GM21526 (cell line): ENCODE measurements at regions not wholly inside any gene's neighbourhood (a gene's known extent, or its start where the extent isn't known, plus 50 kb on each side); places are given as distances from the start of the nearest gene placed in this dataset.

Experiments used
- ATAC-seq: cut with Tn5 transposase; IDR thresholded peaks from one replicate; pipeline ENCODE4 v1.9.1; 2021; ENCODE audit warnings: moderate library complexity; ENCODE audit not compliant: unreplicated experiment, low FRiP score

DNA sequence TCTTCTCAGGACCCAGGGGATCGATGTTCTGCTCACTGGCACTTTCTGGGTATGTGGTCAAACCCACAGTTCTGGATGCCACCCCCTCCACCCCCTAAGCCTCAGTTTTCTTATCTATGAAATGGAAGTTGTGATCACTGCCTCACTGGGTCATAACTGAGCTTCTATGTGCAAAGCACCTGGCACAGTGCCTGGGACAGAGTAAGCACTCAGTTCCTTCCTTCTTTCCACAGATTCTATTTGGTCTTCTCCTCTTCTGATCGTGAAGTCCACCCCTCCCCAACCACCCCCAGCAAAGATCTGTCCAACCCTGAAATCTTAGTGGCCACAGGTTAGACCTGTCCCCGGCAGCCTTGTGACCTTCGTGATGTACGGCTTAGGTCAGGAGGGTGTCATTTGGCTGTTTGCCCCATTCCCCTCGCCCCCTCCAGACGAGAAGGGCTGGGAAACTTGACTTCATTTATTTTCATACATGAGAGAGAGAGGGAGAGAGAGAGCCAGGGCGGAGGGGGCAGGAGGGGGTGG is 181.4 kb downstream of the FGF18 start:
- no peak for ATAC-seq

- ATAC-seq = no peak
These were observed 181.9 kb downstream of the FGF18 start for GRCh38 chr5:171601266-171601881.

DNA sequence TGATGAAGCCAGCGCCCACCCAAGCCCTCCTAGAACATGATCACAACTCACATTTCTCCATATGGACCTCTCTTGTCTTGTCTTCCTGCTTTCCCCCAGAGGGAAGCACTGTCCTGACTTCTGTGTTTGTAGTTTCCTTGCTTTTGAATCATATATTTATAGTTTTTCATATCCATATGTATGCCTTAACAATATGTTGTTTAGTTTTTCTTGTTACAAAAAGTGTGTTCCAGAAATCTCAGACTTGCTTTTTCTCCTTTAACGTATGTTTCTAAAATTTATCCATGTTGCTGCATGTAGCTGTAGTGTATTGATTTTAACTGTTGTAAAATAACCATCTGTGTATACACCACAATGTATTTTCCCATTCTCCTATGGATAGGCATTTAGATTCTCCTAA is 182.0 kb upstream of the SMIM23 start:
- no peak for ATAC-seq

GRCh38 chr5:171604195-171604594 is 181.4 kb upstream of the SMIM23 start:
- no peak for ATAC-seq

GRCh38 chr5:171606414-171607024 is 179.1 kb upstream of the SMIM23 start:
- ATAC-seq = no peak

GRCh38 chr5:171607863-171608262 is 177.8 kb upstream of the SMIM23 start:
- ATAC-seq = no peak

- no peak for ATAC-seq
These were observed 175.7 kb upstream of the SMIM23 start for GRCh38 chr5:171609806-171610452.

GRCh38 chr5:171610686-171611085 is 174.9 kb upstream of the SMIM23 start:
- no peak for ATAC-seq

- ATAC-seq = no peak
These were observed 172.9 kb upstream of the SMIM23 start for GRCh38 chr5:171612749-171613148.

DNA sequence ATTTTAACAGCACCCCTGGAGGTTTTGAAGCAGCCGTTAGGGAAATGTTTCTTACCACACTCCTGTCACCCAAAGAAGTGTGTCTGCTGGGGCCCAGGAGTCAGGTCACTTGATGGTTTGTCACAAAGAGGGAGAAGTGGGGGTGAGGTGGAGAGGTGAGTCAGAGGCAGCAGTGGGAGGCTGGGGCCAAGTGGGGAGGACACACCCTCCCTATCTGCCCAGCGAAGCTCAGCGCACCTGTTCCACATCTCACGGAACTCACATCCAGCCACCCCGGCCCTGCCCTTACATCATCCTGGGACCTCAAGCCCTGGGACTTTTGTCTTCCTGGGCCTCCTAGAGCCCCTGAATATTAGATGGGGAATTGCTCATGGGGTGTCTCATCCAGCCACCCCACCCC is 171.1 kb upstream of the SMIM23 start:
- no peak for ATAC-seq

DNA sequence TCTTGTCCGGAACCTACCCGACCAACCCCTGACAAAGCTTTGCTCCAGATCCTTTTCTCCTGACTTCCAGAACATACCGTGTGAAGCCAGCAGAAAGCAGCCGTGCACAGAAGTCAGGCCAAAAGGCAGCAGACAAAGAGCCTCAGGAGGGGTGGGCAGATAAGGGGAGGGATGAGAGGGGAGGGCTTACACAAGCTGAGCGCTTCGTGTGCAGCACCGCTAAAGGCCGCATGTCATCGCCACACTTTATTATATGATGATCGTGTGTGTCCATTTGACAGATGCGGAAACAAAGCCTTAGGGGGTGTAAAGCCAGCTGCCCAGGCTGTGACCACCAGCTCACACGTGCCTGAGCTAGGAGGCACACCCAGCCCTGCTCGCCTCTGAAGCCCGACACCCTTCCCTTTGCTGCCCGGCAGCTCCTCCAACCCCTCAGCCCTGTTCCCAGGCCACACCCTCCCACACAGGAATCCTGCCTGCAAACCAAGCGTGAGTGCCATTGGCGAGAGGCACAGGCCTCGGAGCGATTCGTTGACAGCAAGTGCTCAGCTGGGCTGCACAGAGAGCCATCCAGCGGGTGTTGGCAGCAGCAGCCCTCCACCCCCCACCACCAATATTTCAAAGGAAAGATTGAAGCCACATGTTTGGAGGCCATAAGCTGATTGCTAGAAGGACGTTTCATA is 170.5 kb upstream of the SMIM23 start:
- no peak for ATAC-seq

DNA sequence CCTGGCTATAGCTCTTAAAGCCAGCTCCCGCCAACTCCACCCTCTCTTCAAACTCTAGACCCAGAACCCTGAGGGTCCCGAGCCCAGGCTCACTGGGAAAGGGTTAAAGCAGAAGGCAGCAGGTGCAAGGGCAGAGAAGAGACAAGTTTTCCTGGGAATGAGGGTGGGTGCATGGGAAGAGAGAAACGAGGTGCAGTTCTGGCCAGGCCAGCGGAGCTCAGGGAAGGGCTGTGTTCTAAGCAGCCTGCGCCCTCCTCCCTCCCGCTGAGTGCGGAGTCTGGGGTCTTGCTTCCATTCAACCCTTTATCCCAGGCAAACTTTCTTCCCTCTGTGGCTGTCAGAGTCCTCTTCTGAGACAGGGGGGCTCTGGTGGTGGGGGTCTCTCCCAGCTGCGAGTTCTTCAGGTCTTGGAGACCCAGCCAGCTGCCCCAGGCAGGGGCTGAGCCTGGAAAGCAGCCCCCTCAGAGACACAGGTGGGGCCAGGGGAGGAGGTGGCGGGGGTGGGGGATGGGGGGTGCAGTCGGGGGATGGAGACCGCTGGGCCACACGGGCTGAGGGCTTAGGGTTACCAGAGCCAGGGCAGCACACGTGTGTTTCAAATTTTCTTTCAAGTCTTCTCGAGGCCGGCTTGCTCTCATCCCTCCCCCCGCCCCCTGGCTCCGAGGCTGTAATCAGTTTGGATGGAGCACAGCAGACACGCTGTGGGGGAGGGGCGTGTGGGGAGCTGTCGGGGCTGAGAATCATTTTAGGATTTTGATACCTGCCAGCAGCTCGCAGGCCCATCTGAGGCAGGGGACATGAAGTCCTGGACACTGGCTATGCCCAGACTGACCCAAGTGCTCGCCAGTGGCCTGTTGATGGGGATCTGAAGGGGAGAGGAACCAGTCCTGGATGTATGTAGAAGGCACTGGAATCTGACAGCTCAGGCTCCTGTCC is 169.6 kb upstream of the SMIM23 start:
- no peak for ATAC-seq

- no peak for ATAC-seq
These were observed 168.4 kb upstream of the SMIM23 start for GRCh38 chr5:171617266-171617665.

DNA sequence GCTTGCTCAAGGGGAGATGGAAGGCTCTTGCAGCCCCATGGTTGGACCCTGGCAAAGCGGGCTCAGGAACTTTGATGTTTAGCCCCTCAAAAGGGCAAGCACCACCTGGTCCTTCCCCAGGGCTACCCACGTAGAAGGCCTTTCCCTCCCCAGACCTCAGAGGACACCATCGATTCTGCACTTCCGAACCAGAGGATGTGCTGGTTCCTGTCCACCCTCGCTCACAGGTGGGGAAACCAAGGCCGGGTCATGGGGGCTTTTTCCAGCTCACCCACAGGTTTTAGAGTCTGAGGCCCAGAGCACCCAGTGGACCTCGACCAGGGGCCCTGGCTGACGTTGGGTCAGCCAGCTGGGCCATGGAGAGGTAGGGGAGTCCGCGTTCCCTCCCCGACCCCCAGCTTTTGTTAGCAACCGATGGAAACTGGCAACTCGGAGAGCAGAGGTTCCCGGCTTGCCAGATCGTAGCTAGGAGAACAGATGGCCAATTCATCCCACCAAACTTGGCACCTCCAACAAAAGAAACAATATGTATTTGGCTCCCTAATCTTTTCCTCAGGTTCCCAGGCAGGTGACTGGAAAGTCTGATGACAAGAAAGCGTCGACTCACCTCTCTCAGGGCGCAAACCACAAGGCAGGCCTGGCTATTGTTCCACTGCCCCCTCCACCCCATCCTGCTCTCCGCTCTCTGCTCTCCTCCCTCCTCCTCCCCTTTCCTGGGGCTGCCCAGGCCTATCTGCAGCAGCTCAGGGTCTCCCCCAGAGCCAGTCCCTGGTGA is 167.6 kb upstream of the SMIM23 start:
- no peak for ATAC-seq

DNA sequence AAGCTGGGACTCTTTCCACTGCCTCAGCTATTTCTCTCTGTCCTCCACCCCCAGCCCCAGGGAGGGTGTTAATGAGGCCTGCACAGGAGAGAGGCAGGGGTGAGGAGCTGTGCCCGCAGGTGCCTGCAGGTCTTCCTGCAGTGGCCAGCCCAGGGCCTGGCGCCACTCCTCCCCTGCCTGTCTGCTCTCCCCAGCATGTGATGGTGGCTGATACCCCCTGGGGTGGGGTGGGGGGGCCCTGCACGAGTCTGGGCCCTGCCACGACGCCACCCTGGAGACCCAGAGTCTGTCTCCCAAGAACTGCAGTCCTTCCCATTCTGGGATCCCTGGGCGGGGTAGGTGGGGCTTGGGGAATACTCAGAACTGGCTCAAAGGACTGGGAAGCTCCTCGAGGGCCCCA is 166.4 kb upstream of the SMIM23 start:
- ATAC-seq = no peak

- no peak for ATAC-seq
These were observed 165.9 kb upstream of the SMIM23 start for GRCh38 chr5:171619744-171620143.

DNA sequence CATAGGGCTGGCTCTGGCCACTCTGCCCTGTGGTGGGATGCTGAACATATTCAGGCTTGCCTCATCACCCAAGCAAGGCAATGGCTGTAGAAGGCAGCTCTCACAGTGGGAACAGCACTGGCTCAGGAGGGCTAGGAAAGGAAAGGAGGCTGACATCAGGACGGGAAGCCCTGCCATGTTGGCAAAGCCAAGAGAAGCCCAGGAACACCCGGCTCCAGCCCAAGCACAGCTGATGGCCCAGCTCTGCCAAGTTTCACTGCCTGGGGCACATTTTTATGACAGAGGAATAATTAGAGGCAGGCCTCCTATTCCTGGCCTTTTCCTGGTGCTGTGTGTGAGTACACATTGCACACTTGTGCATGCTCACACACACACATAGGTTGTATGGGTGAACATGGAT is 163.6 kb upstream of the SMIM23 start:
- no peak for ATAC-seq

- ATAC-seq = no peak
These were observed 162.5 kb upstream of the SMIM23 start for GRCh38 chr5:171623107-171623506.

GRCh38 chr5:171623551-171624097 is 162.0 kb upstream of the SMIM23 start:
- no peak for ATAC-seq
